Ovary (tissue), 7 donors: ENCODE measurements at regions not wholly inside any gene's neighbourhood (a gene's known extent, or its start where the extent isn't known, plus 50 kb on each side); places are given as distances from the start of the nearest gene placed in this dataset.
"Not testable (repeated sequence)": the region's sequence is repeated elsewhere in the genome, so short reads cannot be mapped to it uniquely, and the experiment has no call there.

ENCODE experiments used
- DNase-seq, 5 donors: peaks; one replicate each; pipeline ENCODE4 v3.0.0-alpha.2; 2019 to 2020
- H3K27ac ChIP-seq, 2 donors: fragments of 200-600 bp; one replicate each; pipeline versions ENCODE4 v1.5.1 to v1.8.0; 2019 to 2022
- H3K27me3 ChIP-seq: fragments of 200-600 bp; one replicate; pipeline ENCODE4 v1.8.0; 2022
- H3K36me3 ChIP-seq: fragments of 200-600 bp; sonication (generic); one replicate; pipeline ENCODE4 v1.5.1; 2019
- H3K4me1 ChIP-seq: one replicate; pipeline ENCODE4 v1.8.1; 2013; ENCODE audit warnings: mild to moderate bottlenecking, moderate library complexity; ENCODE audit not compliant: insufficient read depth
- H3K4me3 ChIP-seq: fragments of 200-600 bp; sonication (generic); one replicate; pipeline ENCODE4 v1.5.1; 2017
- H3K9me3 ChIP-seq, 2 donors: fragments of 200-600 bp in 1 of 2; sonication (generic) in 1 of 2; one replicate each; pipeline versions ENCODE4 v1.5.1 to v1.8.1; 2013 to 2019; ENCODE audit warnings: mild to moderate bottlenecking in 1 of 2, moderate library complexity in 1 of 2
- CTCF ChIP-seq, 3 donors: fragments of 450-650 bp in 2 of 3; fragments of 200-600 bp in 1 of 3; IDR thresholded peaks; one replicate each; pipeline versions ENCODE4 v1.5.1 to v1.8.0; 2016 to 2022; ENCODE audit warnings: antibody characterized with exemption in 3 of 3, mild to moderate bottlenecking in 1 of 3
- EP300 ChIP-seq: sonication (generic); formaldehyde crosslinking; IDR thresholded peaks from one replicate; pipeline ENCODE4 v1.6.1; 2017; ENCODE audit warnings: antibody characterized with exemption
- POLR2A ChIP-seq: fragments of 450-650 bp; IDR thresholded peaks from one replicate; pipeline ENCODE4 v1.6.1; 2017; ENCODE audit warnings: antibody characterized with exemption, mild to moderate bottlenecking, moderate library complexity
- WGBS, 3 donors: extraction: QIAGEN DNeasy Blood & Tissue Kit in 1 of 3; methylation state at CpG; one replicate each; pipeline versions ENCODE4 v1.1.5 to v1.1.7; 2013 to 2017; 5-methylcytosine and 5-hydroxymethylcytosine counted together
- intact Hi-C, 4 donors: fragments of 100-400 bp; cut with DNase I; formaldehyde crosslinking; loops; one replicate each; pipeline versions ENCODE4 v1.11.0 to v1.15.1; 2022 to 2023
- donor health status: DM: no; HTN: no; CAD: no; lungs with moderate emphysema.
- donor health status: DM: no; HTN: no; CAD: no.
- donor health status: Bipolar disorder and iron deficiency.
- donor health status: DM: no; HTN: no; CAD: no.
- donor health status: DM: yes; HTN: yes; CAD: no.

GRCh38 chr4:27075603-27076002 is 215.0 kb downstream of the STIM2 start:
- H3K4me3 ChIP-seq, DNase-seq, intact Hi-C loops, H3K27ac ChIP-seq, H3K4me1 ChIP-seq, H3K27me3 ChIP-seq, H3K36me3 ChIP-seq, H3K9me3 ChIP-seq: not testable (repeated sequence)
- WGBS, 3 donors, result 71 to 83% (median 78%) methylated on average over 15 of the region's 15 CpGs

GRCh38 chr4:27078934-27079455 is 218.4 kb downstream of the STIM2 start:
- Histone ChIP-seq H3K9me3 (no peaks in the 10 kb centered on the region), H3K27ac (no peak overlapping the region), H3K36me3 (no peaks in the 10 kb centered on the region), H3K4me3 (no peak overlapping the region), H3K27me3 (no peaks in the 10 kb centered on the region), H3K4me1 (no peaks in the 10 kb centered on the region)
- WGBS, 3 donors, result 46 to 58% (median 50%) methylated on average over 4 of the region's 4 CpGs
- no peak for DNase-seq
- intact Hi-C loops, result no loop called here
- TF ChIP-seq CTCF (IDR thresholded peaks at IDR 0.05), result no peak

GRCh38 chr4:27081675-27082586 is 221.3 kb downstream of the STIM2 start:
- Histone ChIP-seq H3K36me3 (no peaks in the 10 kb centered on the region), H3K4me3 (no peak overlapping the region), H3K4me1 (no peaks in the 10 kb centered on the region), H3K27me3 (no peaks in the 10 kb centered on the region), H3K27ac (no peak overlapping the region), H3K9me3 (no peaks in the 10 kb centered on the region)
- no peak for TF ChIP-seq CTCF (IDR thresholded peaks at IDR 0.05)
- TF ChIP-seq POLR2A, result no peak
- no peak for DNase-seq
- intact Hi-C loops, result no loop called here
- WGBS, 3 donors, result 66 to 75% (median 72%) methylated on average over 6 of the region's 6 CpGs

- Histone ChIP-seq H3K27me3 (no peaks in the 10 kb centered on the region), H3K36me3 (no peaks in the 10 kb centered on the region), H3K27ac (no peak overlapping the region), H3K9me3 (no peaks in the 10 kb centered on the region), H3K4me1 (no peaks in the 10 kb centered on the region), H3K4me3 (no peak overlapping the region)
- intact Hi-C loops, result no loop called here
- DNase-seq, result no peak
- no peak for TF ChIP-seq POLR2A
- TF ChIP-seq EP300, result no peak
- TF ChIP-seq CTCF (IDR thresholded peaks at IDR 0.05), result no peak
- WGBS, 3 donors, result 89 to 94% (median 94%) methylated on average over 4 of the region's 4 CpGs
Measured at GRCh38 chr4:27082776-27083175, 222.1 kb downstream of the STIM2 start.

DNA sequence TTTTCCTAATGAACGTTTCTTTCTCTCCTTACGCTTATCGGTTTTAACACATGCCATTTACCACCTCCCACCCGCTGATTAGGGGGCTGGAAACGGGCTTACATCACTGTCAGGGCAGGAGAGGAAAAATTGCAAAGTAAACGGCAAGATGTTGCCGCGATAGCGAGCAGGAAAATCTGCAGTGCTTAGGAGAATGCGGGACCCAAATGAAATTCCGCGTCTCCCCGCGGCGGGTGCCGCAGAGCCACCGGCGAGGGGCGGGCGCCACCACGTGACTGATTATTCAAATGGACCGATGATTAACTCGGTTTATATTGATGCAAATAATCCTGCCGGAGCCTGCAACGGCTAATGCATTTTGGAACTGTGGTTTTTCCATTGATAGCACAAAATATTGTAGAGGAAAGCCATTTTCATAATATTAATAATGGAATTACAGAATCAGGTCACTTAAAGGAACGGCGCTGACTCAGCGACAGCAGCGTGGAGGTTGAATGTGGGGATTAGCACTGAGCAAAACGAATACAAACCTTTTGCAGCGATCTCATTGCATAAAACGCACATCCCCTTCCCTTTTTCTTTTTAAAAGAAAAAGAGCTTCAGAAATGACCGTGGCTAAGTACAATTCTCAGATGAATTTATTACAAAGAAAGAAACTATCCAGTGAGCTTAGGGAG is 224.2 kb downstream of the STIM2 start:
- 1 to 6% (median 1%) methylated on average over 33 of the region's 33 CpGs for WGBS, 3 donors
- H3K36me3 ChIP-seq, result no peaks in the 10 kb centered on the region
- intact Hi-C loops, result no loop called here
- TF ChIP-seq CTCF (IDR thresholded peaks at IDR 0.05), result peak in 1 of 3 donors; percentile 8
- TF ChIP-seq POLR2A, result no peak
- peak in 4 of 5 donors; percentile 19 to 43 (median 36) for DNase-seq
- no peak overlapping the region for H3K27ac ChIP-seq
- H3K4me1 ChIP-seq, result no peaks in the 10 kb centered on the region
- H3K27me3 ChIP-seq, result no peaks in the 10 kb centered on the region
- H3K4me3 ChIP-seq, result peak overlapping the region; percentile 28
- H3K9me3 ChIP-seq, result no peaks in the 10 kb centered on the region
